ENCODE measurements at regions not wholly inside any gene's neighbourhood (a gene's known extent, or its start where the extent isn't known, plus 50 kb on each side); places are given as distances from the start of the nearest gene placed in this dataset.

GRCh38 chr2:236875906-236876505, 209.7 kb upstream of the COPS8 start:
- DNase-seq (ENCODE audit: low spot score) = no peak

- DNase-seq (ENCODE audit: low spot score) = no peak
Measured at GRCh38 chr2:236876642-236877041, 209.0 kb upstream of the COPS8 start.

- DNase-seq (ENCODE audit: low spot score) = no peak
Measured at GRCh38 chr2:236877972-236878371, 207.7 kb upstream of the COPS8 start.

GRCh38 chr2:236879416-236879963, 206.2 kb upstream of the COPS8 start:
- DNase-seq (ENCODE audit: low spot score) = no peak

- DNase-seq (ENCODE audit: low spot score) = no peak
Measured at GRCh38 chr2:236882074-236882473, 203.6 kb upstream of the COPS8 start.

GRCh38 chr2:236882930-236883329, 202.8 kb upstream of the COPS8 start:
- DNase-seq (ENCODE audit: low spot score) = no peak

- no peak for DNase-seq (ENCODE audit: low spot score)
Measured at GRCh38 chr2:236883819-236884218, 201.9 kb upstream of the COPS8 start.

GRCh38 chr2:236884569-236885175, 201.0 kb upstream of the COPS8 start:
- DNase-seq (ENCODE audit: low spot score) = no peak

- no peak for DNase-seq (ENCODE audit: low spot score)
Measured at GRCh38 chr2:236886456-236886855, 199.2 kb upstream of the COPS8 start.

GRCh38 chr2:236887531-236887930, 198.2 kb upstream of the COPS8 start:
- no peak for DNase-seq (ENCODE audit: low spot score)

GRCh38 chr2:236887953-236888793, 197.5 kb upstream of the COPS8 start:
- no peak for DNase-seq (ENCODE audit: low spot score)

- DNase-seq (ENCODE audit: low spot score) = peak; percentile 45
Measured at GRCh38 chr2:236888794-236889780, 196.6 kb upstream of the COPS8 start.

GRCh38 chr2:236889791-236890704, 195.6 kb upstream of the COPS8 start:
- DNase-seq (ENCODE audit: low spot score) = no peak

GRCh38 chr2:236892721-236893120, 193.0 kb upstream of the COPS8 start:
- no peak for DNase-seq (ENCODE audit: low spot score)

GRCh38 chr2:236894791-236895190, 190.9 kb upstream of the COPS8 start:
- DNase-seq (ENCODE audit: low spot score) = no peak

- no peak for DNase-seq (ENCODE audit: low spot score)
Measured at GRCh38 chr2:236895497-236895896, 190.2 kb upstream of the COPS8 start.

GRCh38 chr2:236896688-236897087, 189.0 kb upstream of the COPS8 start:
- no peak for DNase-seq (ENCODE audit: low spot score)

- no peak for DNase-seq (ENCODE audit: low spot score)
Measured at GRCh38 chr2:236899146-236899545, 186.5 kb upstream of the COPS8 start.

- DNase-seq (ENCODE audit: low spot score) = no peak
Measured at GRCh38 chr2:236899950-236900640, 185.6 kb upstream of the COPS8 start.

GRCh38 chr2:236901956-236902355, 183.7 kb upstream of the COPS8 start:
- DNase-seq (ENCODE audit: low spot score) = no peak

Measured in kidney capillary endothelial cell (primary cell).